Glutamatergic neuron (in vitro differentiated cells): ENCODE measurements at regions not wholly inside any gene's neighbourhood (a gene's known extent, or its start where the extent isn't known, plus 50 kb on each side); places are given as distances from the start of the nearest gene placed in this dataset.

Source experiments
- DNase-seq: peaks from one replicate; pipeline ENCODE4 v3.0.0; 2022
- H3K27ac Mint-ChIP-seq: one replicate; pipeline ENCODE4 v1.8.0; 2020; ENCODE audit warnings: mild to moderate bottlenecking, mixed read lengths, inconsistent platforms; ENCODE audit not compliant: unreplicated experiment
- H3K27me3 Mint-ChIP-seq: one replicate; pipeline ENCODE4 v1.8.0; 2020; ENCODE audit warnings: mild to moderate bottlenecking, moderate library complexity, mixed read lengths, inconsistent platforms; ENCODE audit not compliant: unreplicated experiment
- H3K36me3 Mint-ChIP-seq: one replicate; pipeline ENCODE4 v1.8.0; 2020; ENCODE audit warnings: mild to moderate bottlenecking, mixed read lengths, inconsistent platforms; ENCODE audit not compliant: unreplicated experiment
- H3K4me1 Mint-ChIP-seq: one replicate; pipeline ENCODE4 v1.8.0; 2020; ENCODE audit warnings: mild to moderate bottlenecking, low read depth, mixed read lengths, inconsistent platforms; ENCODE audit not compliant: unreplicated experiment
- H3K4me3 Mint-ChIP-seq: one replicate; pipeline ENCODE4 v1.8.0; 2020; ENCODE audit warnings: mild to moderate bottlenecking, mixed read lengths, inconsistent platforms; ENCODE audit not compliant: unreplicated experiment
- H3K9me3 Mint-ChIP-seq: one replicate; pipeline ENCODE4 v1.8.0; 2020; ENCODE audit warnings: mild to moderate bottlenecking, moderate library complexity, mixed read lengths, inconsistent platforms; ENCODE audit not compliant: unreplicated experiment
- CTCF ChIP-seq: fragments of 200-600 bp; sonication (generic); IDR thresholded peaks from one replicate; pipeline ENCODE4 v1.5.0; 2021; ENCODE audit not compliant: partially characterized antibody, unreplicated experiment

GRCh38 chr3:5296362-5296761 lies 108.9 kb downstream of the EDEM1 start:
- no peak for TF ChIP-seq CTCF
- Mint-ChIP-seq H3K9me3 (no peaks in the 10 kb centered on the region), H3K27me3 (no peaks in the 10 kb centered on the region), H3K27ac (no peak overlapping the region), H3K4me3 (no peak overlapping the region), H3K4me1 (no peaks in the 10 kb centered on the region), H3K36me3 (no peaks in the 10 kb centered on the region)
- no peak for DNase-seq

GRCh38 chr3:5297895-5298294 lies 110.4 kb downstream of the EDEM1 start:
- DNase-seq: no peak
- Mint-ChIP-seq H3K27ac (no peak overlapping the region), H3K4me3 (no peak overlapping the region), H3K4me1 (no peaks in the 10 kb centered on the region), H3K36me3 (no peaks in the 10 kb centered on the region), H3K9me3 (no peaks in the 10 kb centered on the region), H3K27me3 (no peaks in the 10 kb centered on the region)
- no peak for TF ChIP-seq CTCF

- Mint-ChIP-seq H3K4me1 (no peaks in the 10 kb centered on the region), H3K4me3 (no peak overlapping the region), H3K36me3 (no peaks in the 10 kb centered on the region), H3K9me3 (no peaks in the 10 kb centered on the region), H3K27ac (no peak overlapping the region), H3K27me3 (no peaks in the 10 kb centered on the region)
- no peak for DNase-seq
- no peak for TF ChIP-seq CTCF
Measured at GRCh38 chr3:5298453-5298852, 110.9 kb downstream of the EDEM1 start.

GRCh38 chr3:5299161-5299560 lies 111.7 kb downstream of the EDEM1 start:
- Mint-ChIP-seq H3K4me3 (no peak overlapping the region), H3K9me3 (no peaks in the 10 kb centered on the region), H3K27ac (no peak overlapping the region), H3K36me3 (no peaks in the 10 kb centered on the region), H3K27me3 (no peaks in the 10 kb centered on the region), H3K4me1 (no peaks in the 10 kb centered on the region)
- DNase-seq: no peak
- no peak for TF ChIP-seq CTCF

- TF ChIP-seq CTCF: no peak
- Mint-ChIP-seq H3K27ac (no peak overlapping the region), H3K4me1 (no peaks in the 10 kb centered on the region), H3K4me3 (no peak overlapping the region), H3K27me3 (no peaks in the 10 kb centered on the region), H3K36me3 (no peaks in the 10 kb centered on the region), H3K9me3 (no peaks in the 10 kb centered on the region)
- DNase-seq: no peak
Measured at GRCh38 chr3:5300638-5301037, 113.1 kb downstream of the EDEM1 start.
